Mesendoderm (in vitro differentiated cells): ENCODE measurements at regions not wholly inside any gene's neighbourhood (a gene's known extent, or its start where the extent isn't known, plus 50 kb on each side); places are given as distances from the start of the nearest gene placed in this dataset.

Experiments used
- DNase-seq: peaks from one replicate; pipeline ENCODE4 v3.0.0; 2013
- H2AK5ac ChIP-seq: 2 replicates; pipeline ENCODE4 v1.6.1; 2013; ENCODE audit warnings: low read length, inconsistent platforms
- H2BK120ac ChIP-seq: 2 replicates; pipeline ENCODE4 v1.6.1; 2013; ENCODE audit warnings: low read depth, mild to moderate bottlenecking, low read length, moderate library complexity, mixed read lengths
- H2BK15ac ChIP-seq: replicated peaks from 2 replicates; pipeline ENCODE4 v1.6.1; 2013; ENCODE audit warnings: low read depth, mild to moderate bottlenecking, moderate library complexity
- H2BK5ac ChIP-seq: 2 replicates; pipeline ENCODE4 v1.6.1; 2013; ENCODE audit warnings: low read length, inconsistent platforms
- H3K18ac ChIP-seq: 2 replicates; pipeline ENCODE4 v1.6.1; 2013; ENCODE audit warnings: mild to moderate bottlenecking, low read length, mixed read lengths
- H3K23ac ChIP-seq: one replicate; pipeline ENCODE4 v1.6.1; 2013; ENCODE audit warnings: low read length
- H3K27ac ChIP-seq: 2 replicates; pipeline ENCODE4 v1.5.1; 2013; ENCODE audit warnings: low read depth, mild to moderate bottlenecking, inconsistent platforms, low read length, moderate library complexity
- H3K27me3 ChIP-seq: 2 replicates; pipeline ENCODE4 v1.6.1; 2013; ENCODE audit warnings: low read length, control low read depth, mild to moderate bottlenecking, inconsistent platforms; ENCODE audit not compliant: insufficient read depth, poor library complexity
- H3K36me3 ChIP-seq: 2 replicates; pipeline ENCODE4 v1.6.1; 2013; ENCODE audit warnings: low read length, inconsistent platforms; ENCODE audit not compliant: control insufficient read depth, insufficient read depth
- H3K4ac ChIP-seq: one replicate; pipeline ENCODE4 v1.6.1; 2013; ENCODE audit warnings: low read depth, mild to moderate bottlenecking, low read length, moderate library complexity
- H3K4me1 ChIP-seq: 2 replicates; pipeline ENCODE4 v1.6.1; 2013; ENCODE audit warnings: low read depth, low read length, inconsistent platforms; ENCODE audit not compliant: control insufficient read depth
- H3K4me2 ChIP-seq: 2 replicates; pipeline ENCODE4 v1.6.1; 2013; ENCODE audit warnings: low read length
- H3K4me3 ChIP-seq: 2 replicates; pipeline ENCODE4 v1.5.1; 2013; ENCODE audit warnings: mild to moderate bottlenecking, low read length
- H3K56ac ChIP-seq: one replicate; pipeline ENCODE4 v1.6.1; 2013; ENCODE audit warnings: low read length
- H3K79me1 ChIP-seq: 2 replicates; pipeline ENCODE4 v1.6.1; 2013; ENCODE audit warnings: low read length, inconsistent platforms
- H3K79me2 ChIP-seq: 2 replicates; pipeline ENCODE4 v1.6.1; 2013; ENCODE audit warnings: mild to moderate bottlenecking, low read length; ENCODE audit not compliant: control insufficient read depth, insufficient read depth
- H3K9ac ChIP-seq: 2 replicates; pipeline ENCODE4 v1.6.1; 2013; ENCODE audit warnings: low read length, inconsistent platforms
- H4K5ac ChIP-seq: one replicate; pipeline ENCODE4 v1.6.1; 2013; ENCODE audit warnings: low read length
- H4K8ac ChIP-seq: one replicate; pipeline ENCODE4 v1.6.1; 2013; ENCODE audit warnings: low read depth, mild to moderate bottlenecking, control low read depth, low read length, moderate library complexity
- WGBS: extraction: QIAGEN DNeasy Blood & Tissue Kit; methylation state at CpG from one replicate; pipeline ENCODE4 v1.1.7; 2013; ENCODE audit warnings: low lambda C conversion rate, missing lambda C conversion rate; ENCODE audit not compliant: insufficient coverage; ENCODE audit errors: extremely low coverage; 5-methylcytosine and 5-hydroxymethylcytosine counted together

- Histone ChIP-seq H4K8ac (no peak overlapping the region), H3K4me1 (no peaks in the 10 kb centered on the region), H3K18ac (no peak overlapping the region), H3K27ac (no peak overlapping the region), H3K79me2 (no peaks in the 10 kb centered on the region), H2BK120ac (no peak overlapping the region), H3K56ac (no peak overlapping the region), H3K79me1 (no peaks in the 10 kb centered on the region), H3K4me3 (no peak overlapping the region), H3K36me3 (no peaks in the 10 kb centered on the region), H2BK15ac (no peak overlapping the region), H4K5ac (no peak overlapping the region), H3K23ac (no peak overlapping the region), H2BK5ac (no peak overlapping the region), H3K27me3 (no peaks in the 10 kb centered on the region), H3K4ac (no peak overlapping the region), H3K4me2 (no peak overlapping the region), H2AK5ac (no peak overlapping the region), H3K9ac (no peak overlapping the region)
- whole genome bisulfite sequencing = no CpG with 5 or more reads among the region's 4 CpGs
- DNase-seq = no peak
Measured at GRCh38 chr5:8280711-8281363, 411.9 kb downstream of the MTRR start.

- Histone ChIP-seq H3K9ac (no peak overlapping the region), H3K4ac (no peak overlapping the region), H3K79me1 (no peaks in the 10 kb centered on the region), H3K4me2 (no peak overlapping the region), H2BK120ac (no peak overlapping the region), H3K4me1 (no peaks in the 10 kb centered on the region), H3K27me3 (no peaks in the 10 kb centered on the region), H3K56ac (no peak overlapping the region), H4K8ac (no peak overlapping the region), H3K27ac (no peak overlapping the region), H3K79me2 (no peaks in the 10 kb centered on the region), H4K5ac (no peak overlapping the region), H2BK15ac (no peak overlapping the region), H3K4me3 (no peak overlapping the region), H3K36me3 (no peaks in the 10 kb centered on the region), H2AK5ac (no peak overlapping the region), H3K18ac (no peak overlapping the region), H2BK5ac (no peak overlapping the region), H3K23ac (no peak overlapping the region)
- DNase-seq = no peak
Measured at GRCh38 chr5:8288334-8288733, 419.4 kb downstream of the MTRR start.

GRCh38 chr5:8288897-8289516 is 420.1 kb downstream of the MTRR start:
- Histone ChIP-seq H3K56ac (no peak overlapping the region), H3K9ac (no peak overlapping the region)

GRCh38 chr5:8289779-8290178 is 420.8 kb downstream of the MTRR start:
- Histone ChIP-seq H3K4me2 (no peak overlapping the region), H2BK120ac (no peak overlapping the region), H3K79me2 (no peaks in the 10 kb centered on the region), H3K18ac (no peak overlapping the region), H3K56ac (no peak overlapping the region), H3K79me1 (no peaks in the 10 kb centered on the region), H3K27ac (no peak overlapping the region), H2BK15ac (no peak overlapping the region), H3K36me3 (no peaks in the 10 kb centered on the region), H3K4ac (no peak overlapping the region), H3K27me3 (no peaks in the 10 kb centered on the region), H3K4me3 (no peak overlapping the region), H3K9ac (no peak overlapping the region), H2AK5ac (no peak overlapping the region), H2BK5ac (no peak overlapping the region), H4K5ac (no peak overlapping the region), H3K4me1 (no peaks in the 10 kb centered on the region), H3K23ac (no peak overlapping the region), H4K8ac (no peak overlapping the region)
- no CpG with 5 or more reads among the region's 1 CpG for WGBS
- no peak for DNase-seq

More at GRCh38 chr5:8288897-8289516, 420.1 kb downstream of the MTRR start:
- Histone ChIP-seq H2BK15ac (no peak overlapping the region), H2BK120ac (no peak overlapping the region), H3K4ac (no peak overlapping the region), H3K27me3 (no peaks in the 10 kb centered on the region), H3K36me3 (no peaks in the 10 kb centered on the region), H2AK5ac (no peak overlapping the region), H3K79me2 (no peaks in the 10 kb centered on the region), H3K23ac (no peak overlapping the region), H3K79me1 (no peaks in the 10 kb centered on the region), H3K4me3 (no peak overlapping the region), H3K4me2 (no peak overlapping the region), H3K18ac (no peak overlapping the region), H3K4me1 (no peaks in the 10 kb centered on the region), H4K8ac (no peak overlapping the region), H2BK5ac (no peak overlapping the region), H3K27ac (no peak overlapping the region), H4K5ac (no peak overlapping the region)
- 100% methylated on average over 1 of the region's 6 CpGs for WGBS
- no peak for DNase-seq

- no peak overlapping the region for H3K4me3 ChIP-seq
- no peaks in the 10 kb centered on the region for H3K4me1 ChIP-seq
- no CpG with 5 or more reads among the region's 2 CpGs for WGBS
- H3K79me1 ChIP-seq = no peaks in the 10 kb centered on the region
- H3K9ac ChIP-seq = no peak overlapping the region
- H2AK5ac ChIP-seq = no peak overlapping the region
- no peaks in the 10 kb centered on the region for H3K79me2 ChIP-seq
- no peak overlapping the region for H2BK5ac ChIP-seq
- no peaks in the 10 kb centered on the region for H3K27me3 ChIP-seq
- DNase-seq = no peak
- no peak overlapping the region for H2BK120ac ChIP-seq
- H3K4ac ChIP-seq = no peak overlapping the region
- no peaks in the 10 kb centered on the region for H3K36me3 ChIP-seq
- no peak overlapping the region for H3K18ac ChIP-seq
- no peak overlapping the region for H4K8ac ChIP-seq
- no peak overlapping the region for H3K27ac ChIP-seq
- H4K5ac ChIP-seq = no peak overlapping the region
- H2BK15ac ChIP-seq = no peak overlapping the region
- H3K4me2 ChIP-seq = no peak overlapping the region
- H3K23ac ChIP-seq = no peak overlapping the region
- H3K56ac ChIP-seq = no peak overlapping the region
Measured at GRCh38 chr5:8290721-8291120, 421.8 kb downstream of the MTRR start.

- H3K4me1 ChIP-seq = no peaks in the 10 kb centered on the region
- DNase-seq = no peak
- H2BK15ac ChIP-seq = no peak overlapping the region
- H3K4ac ChIP-seq = no peak overlapping the region
- no peak overlapping the region for H2BK5ac ChIP-seq
- no peak overlapping the region for H3K4me3 ChIP-seq
- no peak overlapping the region for H4K5ac ChIP-seq
- no peak overlapping the region for H4K8ac ChIP-seq
- H3K27ac ChIP-seq = no peak overlapping the region
- H3K23ac ChIP-seq = no peak overlapping the region
- H3K79me2 ChIP-seq = no peaks in the 10 kb centered on the region
- no peaks in the 10 kb centered on the region for H3K79me1 ChIP-seq
- H3K27me3 ChIP-seq = no peaks in the 10 kb centered on the region
- no peak overlapping the region for H3K18ac ChIP-seq
- H2BK120ac ChIP-seq = no peak overlapping the region
- no peak overlapping the region for H3K4me2 ChIP-seq
- no peak overlapping the region for H2AK5ac ChIP-seq
- no CpG with 5 or more reads among the region's 2 CpGs for WGBS
- no peak overlapping the region for H3K56ac ChIP-seq
- H3K9ac ChIP-seq = no peak overlapping the region
- no peaks in the 10 kb centered on the region for H3K36me3 ChIP-seq
Measured at GRCh38 chr5:8291641-8292040, 422.7 kb downstream of the MTRR start.
